Endothelial cell of umbilical vein (primary cell): ENCODE measurements at regions not wholly inside any gene's neighbourhood (a gene's known extent, or its start where the extent isn't known, plus 50 kb on each side); places are given as distances from the start of the nearest gene placed in this dataset.

Source experiments
- BruUV-seq: library from RNA; stranded (reverse); fragments of 400-500 nt; replicated peaks from 2 replicates; lab custom pipeline; 2021; lab: Mats Ljungman, UMichigan
- CTCF ChIA-PET: fragments of 300-600, 350-600 bp; sonication (Branson Sonifier 250); formaldehyde crosslinking; loops from one replicate; lab custom pipeline; 2021; ENCODE audit warnings: antibody characterized with exemption, inconsistent platforms; lab: Charles Lee
- POLR2A ChIA-PET: fragments of 300-600, 350-600 bp; sonication (Branson Sonifier 250); formaldehyde crosslinking; loops from one replicate; lab custom pipeline; 2021; ENCODE audit warnings: antibody characterized with exemption, inconsistent platforms; lab: Charles Lee
- DNase-seq: peaks from one replicate; pipeline ENCODE4 v3.0.0-alpha.2; 2011; ENCODE audit warnings: low read depth, low spot score
- FAIRE-seq: peaks from 2 replicates; lab custom pipeline; 2011; peaks lifted over from hg19 to GRCh38; lab: Jason Lieb, UNC
- H2AFZ ChIP-seq: 2 replicates; pipeline ENCODE4 v1.6.0; 2012; ENCODE audit warnings: low read depth, low read length, control low read depth, inconsistent platforms
- H3K27ac ChIP-seq: 2 replicates; pipeline ENCODE4 v1.5.1; 2011; ENCODE audit warnings: low read depth, mild to moderate bottlenecking, control low read depth, low read length, moderate library complexity; ENCODE audit not compliant: insufficient read depth
- H3K27me3 ChIP-seq, 2 experiments: 2 replicates each; pipeline versions ENCODE4 v1.6.0 to v1.6.1; 2011; ENCODE audit warnings: low read length in 2 of 2, mixed read lengths in 1 of 2; ENCODE audit not compliant: control insufficient read depth in 2 of 2, insufficient read depth in 2 of 2
- H3K36me3 ChIP-seq, 2 experiments: 2 replicates in 1 of 2; 3 replicates in 1 of 2; pipeline ENCODE4 v1.5.1; 2011; ENCODE audit warnings: low read length in 2 of 2, mild to moderate bottlenecking in 1 of 2, moderate library complexity in 1 of 2; ENCODE audit not compliant: control insufficient read depth in 2 of 2, insufficient read depth in 2 of 2; ENCODE audit errors: extremely low read depth in 1 of 2
- H3K4me1 ChIP-seq: 3 replicates; pipeline ENCODE4 v1.5.1; 2011; ENCODE audit warnings: mild to moderate bottlenecking, low read length; ENCODE audit not compliant: control insufficient read depth, insufficient read depth; ENCODE audit errors: extremely low read depth
- H3K4me2 ChIP-seq: 2 replicates; pipeline ENCODE4 v1.6.1; 2011; ENCODE audit warnings: low read length, control low read depth, mixed read lengths; ENCODE audit not compliant: insufficient read depth
- H3K4me3 ChIP-seq, 3 experiments: fragments of 200-600 bp in 1 of 3; sonication (generic), shearing (Covaris generic) in 1 of 3; replicated peaks in 1 of 3; 2 replicates each; pipeline ENCODE4 v1.5.1; 2011 to 2016; ENCODE audit warnings: control low read depth in 3 of 3, low read length in 3 of 3, mild to moderate bottlenecking in 2 of 3, inconsistent platforms in 1 of 3, low read depth in 1 of 3, moderate library complexity in 1 of 3; ENCODE audit not compliant: insufficient read depth in 1 of 3
- H3K79me2 ChIP-seq: 2 replicates; pipeline ENCODE4 v1.6.0; 2012; ENCODE audit warnings: low read length, inconsistent platforms; ENCODE audit not compliant: control insufficient read depth, insufficient read depth
- H3K9ac ChIP-seq: replicated peaks from 2 replicates; pipeline ENCODE3; 2011; ENCODE audit warnings: low read length, control low read depth; ENCODE audit not compliant: insufficient read depth; ENCODE audit errors: extremely low read depth
- H3K9me1 ChIP-seq: replicated peaks from 3 replicates; pipeline ENCODE4 v1.6.0; 2011; ENCODE audit warnings: mild to moderate bottlenecking, low read length; ENCODE audit not compliant: control insufficient read depth, insufficient read depth; ENCODE audit errors: extremely low read depth
- H3K9me3 ChIP-seq: replicated peaks from 2 replicates; pipeline ENCODE4 v1.5.1; 2012; ENCODE audit warnings: low read length, inconsistent platforms; ENCODE audit not compliant: control insufficient read depth, insufficient read depth
- H4K20me1 ChIP-seq: replicated peaks from 2 replicates; pipeline ENCODE3; 2011; ENCODE audit warnings: mild to moderate bottlenecking, low read length; ENCODE audit not compliant: control insufficient read depth, insufficient read depth; ENCODE audit errors: extremely low read depth
- FOS ChIP-seq: IDR thresholded peaks from 2 replicates; pipeline ENCODE4 v1.6.1; 2011; ENCODE audit warnings: mild to moderate bottlenecking, low read length, moderate library complexity, borderline replicate concordance; ENCODE audit not compliant: insufficient read depth
- GATA2 ChIP-seq: IDR thresholded peaks from 2 replicates; pipeline ENCODE4 v1.7.0; 2011; ENCODE audit warnings: low read depth, mild to moderate bottlenecking, moderate library complexity, mixed read lengths, low read length; ENCODE audit not compliant: insufficient read length, insufficient read depth
- JUN ChIP-seq: IDR thresholded peaks from 2 replicates; pipeline ENCODE4 v1.6.1; 2011; ENCODE audit warnings: borderline replicate concordance, low read depth; ENCODE audit not compliant: insufficient read length, insufficient read depth
- MAX ChIP-seq: IDR thresholded peaks from 2 replicates; pipeline ENCODE4 v1.6.1; 2011; ENCODE audit not compliant: insufficient read depth, insufficient read length
- MYC ChIP-seq: IDR thresholded peaks from one replicate; pipeline ENCODE4 v1.6.1; 2011; ENCODE audit warnings: mild to moderate bottlenecking, low read depth, low read length
- POLR2A ChIP-seq: IDR thresholded peaks from 2 replicates; pipeline ENCODE4 v1.6.1; 2012; ENCODE audit warnings: low read depth, mild to moderate bottlenecking, control low read depth, low read length
- POLR2AphosphoS5 ChIP-seq: IDR thresholded peaks from 2 replicates; pipeline ENCODE4 v1.6.1; 2012; ENCODE audit warnings: low read depth, mild to moderate bottlenecking, control low read depth, low read length, moderate library complexity; ENCODE audit not compliant: insufficient read depth
- dilution Hi-C: fragments of 300-500 bp; cut with MboI; formaldehyde crosslinking; loops from one replicate; pipeline ENCODE4 v1.15.0; 2019; ENCODE audit warnings: low sequenced_read_pairs; ENCODE audit not compliant: extremely low pct_ligation_motif_present
- intact Hi-C: fragments of 100-400 bp; cut with micrococcal nuclease; formaldehyde crosslinking; loops from one replicate; pipeline ENCODE4 v1.10.0; 2022
- TF ChIP-seq, protein P1 (sequence below), 2 donors: IDR thresholded peaks; 1 replicate in 1 of 2; 2 replicates in 1 of 2; pipeline ENCODE4 v1.5.1; 2011; ENCODE audit warnings: low read length in 2 of 2, mild to moderate bottlenecking in 2 of 2, moderate library complexity in 2 of 2, control low read depth in 1 of 2, inconsistent platforms in 1 of 2, low read depth in 1 of 2; ENCODE audit not compliant: insufficient read depth in 1 of 2; ENCODE audit errors: extremely low read depth in 1 of 2

- no peak overlapping the region for H3K4me2 ChIP-seq
- no peaks in the 10 kb centered on the region for H3K36me3 ChIP-seq
- H3K79me2 ChIP-seq: no peaks in the 10 kb centered on the region
- H4K20me1 ChIP-seq: no peaks in the 10 kb centered on the region
- BruUV-seq: no TSS peak
- intact Hi-C loops (no loop called here), dilution Hi-C loops (no loop called here)
- no peak for TF ChIP-seq GATA2
- ChIA-PET POLR2A (no interaction called here), CTCF (no interaction called here)
- no peak for DNase-seq
- no peaks in the 10 kb centered on the region for H3K9me1 ChIP-seq
- no peak overlapping the region for H3K9ac ChIP-seq
- no peak overlapping the region for H3K27ac ChIP-seq
- no peak overlapping the region for H3K4me3 ChIP-seq
- no peak for FAIRE-seq
- no peak overlapping the region for H2AFZ ChIP-seq
- no peaks in the 10 kb centered on the region for H3K9me3 ChIP-seq
- H3K4me1 ChIP-seq: no peaks in the 10 kb centered on the region
- no peaks in the 10 kb centered on the region for H3K27me3 ChIP-seq
Observed at GRCh38 chr5:144857454-144857853, 686.8 kb downstream of the KCTD16 start.

DNA sequence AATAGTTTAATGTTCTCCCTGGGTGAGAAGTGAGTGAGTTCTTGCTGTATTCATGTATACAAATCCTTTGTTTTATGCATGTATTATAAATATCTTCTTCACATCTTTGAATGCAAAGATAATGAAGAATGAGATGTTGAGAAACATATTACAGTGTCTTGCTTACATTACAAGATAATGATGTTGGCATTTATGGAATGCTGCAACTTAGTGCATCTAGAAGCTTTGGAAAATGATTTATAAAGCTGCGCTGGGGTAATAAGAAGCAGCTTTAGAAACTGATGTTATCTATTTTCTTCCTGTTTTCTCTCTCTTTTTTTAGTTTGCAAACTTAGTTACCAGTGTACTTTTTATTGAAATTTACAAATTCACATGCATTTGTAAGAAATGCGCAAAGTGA is 673.4 kb downstream of the KCTD16 start:
- H3K4me1 ChIP-seq: no peaks in the 10 kb centered on the region
- H3K4me2 ChIP-seq: no peak overlapping the region
- no peaks in the 10 kb centered on the region for H3K79me2 ChIP-seq
- no peaks in the 10 kb centered on the region for H3K36me3 ChIP-seq
- dilution Hi-C loops: no loop called here
- BruUV-seq: no TSS peak
- intact Hi-C loops: no loop called here
- no peak overlapping the region for H3K27ac ChIP-seq
- no peak overlapping the region for H3K4me3 ChIP-seq
- no peak for TF ChIP-seq POLR2AphosphoS5
- TF ChIP-seq JUN: no peak
- TF ChIP-seq FOS: no peak
- TF ChIP-seq, protein P1, sequence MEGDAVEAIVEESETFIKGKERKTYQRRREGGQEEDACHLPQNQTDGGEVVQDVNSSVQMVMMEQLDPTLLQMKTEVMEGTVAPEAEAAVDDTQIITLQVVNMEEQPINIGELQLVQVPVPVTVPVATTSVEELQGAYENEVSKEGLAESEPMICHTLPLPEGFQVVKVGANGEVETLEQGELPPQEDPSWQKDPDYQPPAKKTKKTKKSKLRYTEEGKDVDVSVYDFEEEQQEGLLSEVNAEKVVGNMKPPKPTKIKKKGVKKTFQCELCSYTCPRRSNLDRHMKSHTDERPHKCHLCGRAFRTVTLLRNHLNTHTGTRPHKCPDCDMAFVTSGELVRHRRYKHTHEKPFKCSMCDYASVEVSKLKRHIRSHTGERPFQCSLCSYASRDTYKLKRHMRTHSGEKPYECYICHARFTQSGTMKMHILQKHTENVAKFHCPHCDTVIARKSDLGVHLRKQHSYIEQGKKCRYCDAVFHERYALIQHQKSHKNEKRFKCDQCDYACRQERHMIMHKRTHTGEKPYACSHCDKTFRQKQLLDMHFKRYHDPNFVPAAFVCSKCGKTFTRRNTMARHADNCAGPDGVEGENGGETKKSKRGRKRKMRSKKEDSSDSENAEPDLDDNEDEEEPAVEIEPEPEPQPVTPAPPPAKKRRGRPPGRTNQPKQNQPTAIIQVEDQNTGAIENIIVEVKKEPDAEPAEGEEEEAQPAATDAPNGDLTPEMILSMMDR (IDR thresholded peaks at IDR 0.05; ENCODE audit: extremely low read depth in 1 of 2, insufficient read depth in 1 of 2, low read depth in 1 of 2, low read length in 2 of 2): no peak
- TF ChIP-seq POLR2A: no peak
- TF ChIP-seq MAX: no peak
- TF ChIP-seq MYC: no peak
- H3K9ac ChIP-seq: no peak overlapping the region
- H3K9me3 ChIP-seq: no peaks in the 10 kb centered on the region
- no peaks in the 10 kb centered on the region for H3K27me3 ChIP-seq
- DNase-seq (no peak), FAIRE-seq (no peak)
- H4K20me1 ChIP-seq: no peaks in the 10 kb centered on the region
- H3K9me1 ChIP-seq: no peaks in the 10 kb centered on the region
- ChIA-PET POLR2A (no interaction called here), CTCF (no interaction called here)
- H2AFZ ChIP-seq: no peak overlapping the region
